PC-9 (cell line): ENCODE measurements at regions not wholly inside any gene's neighbourhood (a gene's known extent, or its start where the extent isn't known, plus 50 kb on each side); places are given as distances from the start of the nearest gene placed in this dataset.

Experiments used
- BruUV-seq: library from RNA; stranded (reverse); fragments of 400-500 nt; replicated peaks from 2 replicates; lab custom pipeline; 2021; lab: Mats Ljungman, UMichigan
- CTCF ChIA-PET: fragments of 300-600 bp; sonication (Branson Sonifier 250); formaldehyde crosslinking; loops from one replicate; lab custom pipeline; 2022; ENCODE audit warnings: antibody characterized with exemption; lab: Charles Lee
- POLR2A ChIA-PET: fragments of 300-600 bp; sonication (Branson Sonifier 250); formaldehyde crosslinking; loops from one replicate; lab custom pipeline; 2022; ENCODE audit warnings: antibody characterized with exemption; ENCODE audit not compliant: unreplicated experiment; lab: Charles Lee
- DNase-seq, 2 experiments: peaks; one replicate each; pipeline versions ENCODE4 v3.0.0 to v3.0.0-alpha.2; 2015 to 2022; ENCODE audit warnings: mixed read lengths in 1 of 2
- H2AFZ ChIP-seq: fragments of 200-600 bp; sonication (generic); 2 replicates; pipeline ENCODE4 v1.8.1; 2017; ENCODE audit warnings: antibody characterized with exemption
- H3F3A ChIP-seq: fragments of 200-600 bp; sonication (generic); 2 replicates; pipeline ENCODE4 v1.8.1; 2017; ENCODE audit warnings: antibody characterized with exemption, mild to moderate bottlenecking, low read depth; ENCODE audit not compliant: insufficient read depth
- H3K27ac ChIP-seq: fragments of 200-600 bp; sonication (generic); 2 replicates; pipeline ENCODE4 v1.6.1; 2016; ENCODE audit warnings: mixed run types
- H3K27me3 ChIP-seq: fragments of 200-600 bp; sonication (generic); 2 replicates; pipeline ENCODE4 v1.6.1; 2016; ENCODE audit warnings: low read depth, mixed run types; ENCODE audit not compliant: insufficient read depth
- H3K36me3 ChIP-seq: fragments of 200-600 bp; sonication (generic); 2 replicates; pipeline ENCODE4 v1.6.1; 2016; ENCODE audit warnings: low read depth, mixed run types
- H3K4me1 ChIP-seq: fragments of 200-600 bp; sonication (generic); replicated peaks from 2 replicates; pipeline ENCODE4 v1.6.1; 2016; ENCODE audit warnings: mixed run types; ENCODE audit not compliant: insufficient read depth
- H3K4me2 ChIP-seq: fragments of 200-600 bp; sonication (generic); 2 replicates; pipeline ENCODE4 v1.6.1; 2017; ENCODE audit warnings: mixed run types
- H3K4me3 ChIP-seq: fragments of 200-600 bp; sonication (generic); 2 replicates; pipeline ENCODE4 v1.6.1; 2016; ENCODE audit warnings: mixed run types
- H3K79me2 ChIP-seq: fragments of 200-600 bp; sonication (generic); 2 replicates; pipeline ENCODE4 v1.6.1; 2017; ENCODE audit warnings: low read depth, mixed run types
- H3K9me2 ChIP-seq: fragments of 200-600 bp; sonication (generic); 2 replicates; pipeline ENCODE4 v1.8.1; 2017; ENCODE audit warnings: mild to moderate bottlenecking; ENCODE audit not compliant: insufficient read depth
- H3K9me3 ChIP-seq: fragments of 200-600 bp; sonication (generic); 2 replicates; pipeline ENCODE4 v1.8.1; 2016; ENCODE audit warnings: low read depth; ENCODE audit not compliant: insufficient read depth
- H4K20me1 ChIP-seq: fragments of 200-600 bp; sonication (generic); 2 replicates; pipeline ENCODE4 v1.8.1; 2017; ENCODE audit not compliant: insufficient read depth
- EZH2 ChIP-seq: fragments of 200-600 bp; sonication (generic); IDR thresholded peaks from 2 replicates; pipeline ENCODE4 v1.8.0; 2017; ENCODE audit warnings: antibody characterized with exemption, low read depth
- intact Hi-C: fragments of 100-400 bp; cut with micrococcal nuclease; formaldehyde crosslinking; loops from one replicate; pipeline ENCODE4 v1.10.0; 2022; ENCODE audit not compliant: unreplicated experiment
- TF ChIP-seq, protein P1 (sequence below): fragments of 200-600 bp; sonication (generic); conservative IDR thresholded peaks from 2 replicates; pipeline ENCODE4 v1.6.1; 2017; ENCODE audit warnings: mixed run types, antibody characterized with exemption, mild to moderate bottlenecking, moderate library complexity

- Histone ChIP-seq H4K20me1 (no peaks in the 10 kb centered on the region), H3K4me1 (no peaks in the 10 kb centered on the region), H3K27me3 (no peaks in the 10 kb centered on the region), H3K4me2 (no peak overlapping the region), H3K79me2 (no peaks in the 10 kb centered on the region), H3K36me3 (no peaks in the 10 kb centered on the region), H3F3A (no peaks in the 10 kb centered on the region), H3K4me3 (no peak overlapping the region), H3K9me3 (no peaks in the 10 kb centered on the region; the same call in 1 of the 2 replicates), H3K27ac (no peak overlapping the region), H2AFZ (no peak overlapping the region), H3K9me2 (no peaks in the 10 kb centered on the region; the same call in 1 of the 2 replicates)
- no peak for TF ChIP-seq EZH2
- TF ChIP-seq, protein P1, sequence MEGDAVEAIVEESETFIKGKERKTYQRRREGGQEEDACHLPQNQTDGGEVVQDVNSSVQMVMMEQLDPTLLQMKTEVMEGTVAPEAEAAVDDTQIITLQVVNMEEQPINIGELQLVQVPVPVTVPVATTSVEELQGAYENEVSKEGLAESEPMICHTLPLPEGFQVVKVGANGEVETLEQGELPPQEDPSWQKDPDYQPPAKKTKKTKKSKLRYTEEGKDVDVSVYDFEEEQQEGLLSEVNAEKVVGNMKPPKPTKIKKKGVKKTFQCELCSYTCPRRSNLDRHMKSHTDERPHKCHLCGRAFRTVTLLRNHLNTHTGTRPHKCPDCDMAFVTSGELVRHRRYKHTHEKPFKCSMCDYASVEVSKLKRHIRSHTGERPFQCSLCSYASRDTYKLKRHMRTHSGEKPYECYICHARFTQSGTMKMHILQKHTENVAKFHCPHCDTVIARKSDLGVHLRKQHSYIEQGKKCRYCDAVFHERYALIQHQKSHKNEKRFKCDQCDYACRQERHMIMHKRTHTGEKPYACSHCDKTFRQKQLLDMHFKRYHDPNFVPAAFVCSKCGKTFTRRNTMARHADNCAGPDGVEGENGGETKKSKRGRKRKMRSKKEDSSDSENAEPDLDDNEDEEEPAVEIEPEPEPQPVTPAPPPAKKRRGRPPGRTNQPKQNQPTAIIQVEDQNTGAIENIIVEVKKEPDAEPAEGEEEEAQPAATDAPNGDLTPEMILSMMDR = no peak
- BruUV-seq = no TSS peak
- ChIA-PET POLR2A (no interaction called here), CTCF (interaction anchor here (0.6 kb wide), 1 partner anchor 92 kb away, joined by 5 read pairs; no protein-coding TSS in a partner anchor)
- intact Hi-C loops = no loop called here
- no peak for DNase-seq
These were observed 696.3 kb upstream of the SLC10A2 start for GRCh38 chr13:103762523-103762922.

DNA sequence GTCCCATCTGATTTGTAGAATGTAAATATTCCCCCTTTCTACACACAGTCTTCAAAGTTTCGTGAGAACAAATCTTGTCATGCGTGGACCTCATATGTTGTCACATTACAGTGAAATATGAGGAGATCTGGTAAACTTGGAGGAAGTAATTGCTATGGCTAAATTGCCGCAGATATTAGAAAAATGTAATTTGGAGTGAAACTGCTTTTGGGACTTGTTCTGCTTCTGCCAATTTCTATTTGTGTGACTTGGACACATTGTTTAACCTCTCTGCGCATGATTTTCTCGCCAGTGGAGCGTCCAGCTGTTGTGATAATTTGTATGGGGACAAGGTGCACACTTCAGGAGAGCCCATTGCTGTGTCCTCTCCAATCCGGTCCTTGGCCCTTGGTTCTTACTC is 693.1 kb upstream of the SLC10A2 start:
- Histone ChIP-seq H3K4me3 (no peak overlapping the region), H3K4me2 (no peak overlapping the region), H2AFZ (no peak overlapping the region), H3K79me2 (no peaks in the 10 kb centered on the region), H4K20me1 (no peaks in the 10 kb centered on the region), H3F3A (no peaks in the 10 kb centered on the region), H3K27me3 (no peaks in the 10 kb centered on the region), H3K9me3 (no peaks in the 10 kb centered on the region; the same call in 1 of the 2 replicates), H3K27ac (no peak overlapping the region), H3K36me3 (no peaks in the 10 kb centered on the region), H3K9me2 (no peaks in the 10 kb centered on the region; the same call in 1 of the 2 replicates), H3K4me1 (no peaks in the 10 kb centered on the region)
- CTCF ChIA-PET = no interaction called here
- BruUV-seq = no TSS peak
- TF ChIP-seq EZH2 = no peak
- TF ChIP-seq, protein P1 = no peak
- POLR2A ChIA-PET = no interaction called here
- no peak for DNase-seq
- intact Hi-C loops = no loop called here

DNA sequence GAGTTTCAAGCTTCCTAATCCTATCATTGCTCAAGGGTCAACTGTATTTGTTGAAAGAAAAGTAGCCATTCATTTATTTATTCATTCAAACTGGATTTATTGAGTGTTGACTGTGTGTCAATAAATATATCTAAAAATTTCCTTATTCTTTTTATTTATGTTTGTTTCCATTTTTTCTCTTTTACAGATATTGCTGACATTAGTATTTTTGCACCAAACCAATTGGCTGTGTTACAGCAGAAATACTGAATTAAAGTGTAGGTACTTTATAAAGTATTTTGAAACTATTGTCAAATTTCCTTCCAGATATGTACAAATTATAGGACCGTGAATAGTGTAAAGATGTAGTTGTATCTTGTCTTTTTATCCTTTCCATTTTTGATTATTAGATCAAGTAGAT is 692.0 kb upstream of the SLC10A2 start:
- no peak overlapping the region for H2AFZ ChIP-seq
- no peaks in the 10 kb centered on the region for H3K27me3 ChIP-seq
- intact Hi-C loops = no loop called here
- H3K79me2 ChIP-seq = no peaks in the 10 kb centered on the region
- H3K9me2 ChIP-seq = no peaks in the 10 kb centered on the region; the same call in 1 of the 2 replicates
- no peak overlapping the region for H3K4me2 ChIP-seq
- no peaks in the 10 kb centered on the region for H4K20me1 ChIP-seq
- ChIA-PET POLR2A (no interaction called here), CTCF (no interaction called here)
- BruUV-seq = no TSS peak
- TF ChIP-seq EZH2 = no peak
- TF ChIP-seq, protein P1 = no peak
- H3K27ac ChIP-seq = no peak overlapping the region
- no peak for DNase-seq
- H3K9me3 ChIP-seq = no peaks in the 10 kb centered on the region; the same call in 1 of the 2 replicates
- H3K4me3 ChIP-seq = no peak overlapping the region
- no peaks in the 10 kb centered on the region for H3F3A ChIP-seq
- H3K36me3 ChIP-seq = no peaks in the 10 kb centered on the region
- H3K4me1 ChIP-seq = no peaks in the 10 kb centered on the region
